ENCODE measurements at regions not wholly inside any gene's neighbourhood (a gene's known extent, or its start where the extent isn't known, plus 50 kb on each side); places are given as distances from the start of the nearest gene placed in this dataset.

GRCh38 chr5:174313615-174314014, 268.1 kb downstream of the NSG2 start (continued):
- no peak for TF ChIP-seq POLR2AphosphoS5 (IDR thresholded peaks at IDR 0.05; ENCODE audit: low read depth, low read length)
- TF ChIP-seq RAD21 (IDR thresholded peaks at IDR 0.05; ENCODE audit: low read depth), result no peak
- no peak for TF ChIP-seq SIN3A (IDR thresholded peaks at IDR 0.05; ENCODE audit: low read depth)
- no peak for TF ChIP-seq POLR2A (IDR thresholded peaks at IDR 0.05; ENCODE audit: borderline replicate concordance, extremely low read depth, insufficient read depth, insufficient read length)

- Histone ChIP-seq H3K4me1 (ENCODE audit: control insufficient read depth in 1 of 2, insufficient read depth in 2 of 2, low read length in 2 of 2) (no peaks in the 10 kb centered on the region; a peak in 1 of 4 replicates), H4K20me1 (ENCODE audit: insufficient read depth) (no peaks in the 10 kb centered on the region), H3K27me3 (ENCODE audit: insufficient read depth, low read length) (peaks cover 4% of the 10 kb centered on the region; the same call in 1 of the 2 replicates), H3K9me3 (ENCODE audit: control insufficient read depth in 1 of 2, insufficient read depth in 1 of 2, low read depth in 1 of 2, low read length in 2 of 2) (no peaks in the 10 kb centered on the region), H3K9ac (ENCODE audit: low read length) (no peak overlapping the region), H2AFZ (ENCODE audit: low read depth, low read length, poor library complexity, severe bottlenecking) (no peak overlapping the region), H3K4me2 (ENCODE audit: low read length) (no peak overlapping the region), H3K79me2 (ENCODE audit: insufficient read depth, low read length) (no peaks in the 10 kb centered on the region), H3K36me3 (ENCODE audit: control insufficient read depth in 1 of 2, insufficient read depth in 2 of 2, low read length in 2 of 2) (no peaks in the 10 kb centered on the region), H3K4me3 (replicated peaks in 1 of 2; ENCODE audit: low read depth in 1 of 2, low read length in 2 of 2) (no peak overlapping the region), H3K27ac (ENCODE audit: low read depth, low read length) (no peak overlapping the region), H3K9me2 (ENCODE audit: insufficient read depth) (no peaks in the 10 kb centered on the region)
- POLR2A ChIA-PET, result no interaction called here
- intact Hi-C loops (cut with micrococcal nuclease), result no loop called here
- RAD21 ChIA-PET (ENCODE audit: low non-redundant PET in 1 of 2, low total read pairs in 2 of 2, uncharacterized antibody in 2 of 2, unreplicated experiment in 2 of 2), result interaction anchor here in 1 of 2 experiments (3.9 kb wide), 1 partner anchor 269 kb away, joined by 23 read pairs; the partner anchor contains the start of gene NSG2
- DNase-seq (ENCODE audit: low read depth, low spot score) (no peak), ATAC-seq (no peak)
- CTCF ChIA-PET, result interaction anchor here (1.6 to 5.6 kb wide), 2 partner anchors 10 to 269 kb away, joined by 5 to 87 read pairs; partner anchors contain the start of gene NSG2
- TF ChIP-seq ZNF274 (IDR thresholded peaks at IDR 0.05; ENCODE audit: low read depth, low read length) (no peak), ZBTB33 (IDR thresholded peaks at IDR 0.05; ENCODE audit: extremely low read depth, insufficient replicate concordance, low read length) (no peak), SIN3A (IDR thresholded peaks at IDR 0.05; ENCODE audit: low read depth) (no peak), SP1 (IDR thresholded peaks at IDR 0.05; ENCODE audit: low read depth) (no peak), SRF (IDR thresholded peaks at IDR 0.05; ENCODE audit: low read depth) (no peak)
- no TSS peak for BruUV-seq (replicated peaks)
Measured at GRCh38 chr5:174314261-174314660, 268.8 kb downstream of the NSG2 start.

All from HCT116 (cell line).